UCSD-AML1 (cell line): ENCODE measurements at regions not wholly inside any gene's neighbourhood (a gene's known extent, or its start where the extent isn't known, plus 50 kb on each side); places are given as distances from the start of the nearest gene placed in this dataset.

Experiments used
- DNase-seq: peaks from one replicate; lab custom pipeline; 2025; ENCODE audit not compliant: unreplicated experiment; lab: John Stamatoyannopoulos, UW

DNA sequence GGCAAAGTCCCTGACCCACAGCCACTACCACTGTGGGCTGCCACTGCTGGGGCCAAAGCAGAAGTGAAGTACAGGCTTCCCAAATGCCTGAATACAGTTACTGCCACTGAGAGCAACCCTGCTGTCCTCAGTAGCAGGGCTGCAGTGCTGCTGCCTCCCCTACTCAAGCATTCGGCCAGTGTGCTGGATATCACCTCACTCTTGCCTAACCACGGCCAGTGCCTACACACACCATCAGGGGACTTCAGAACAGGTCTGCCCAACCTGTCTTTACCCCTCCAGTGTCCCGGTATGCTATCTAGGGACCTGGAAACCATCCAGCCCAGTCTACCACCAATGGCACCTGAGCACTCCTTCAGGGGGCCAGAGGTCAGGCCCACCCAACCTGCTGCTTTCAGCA lies 261.5 kb upstream of the COL8A1 start:
- no peak for DNase-seq

DNA sequence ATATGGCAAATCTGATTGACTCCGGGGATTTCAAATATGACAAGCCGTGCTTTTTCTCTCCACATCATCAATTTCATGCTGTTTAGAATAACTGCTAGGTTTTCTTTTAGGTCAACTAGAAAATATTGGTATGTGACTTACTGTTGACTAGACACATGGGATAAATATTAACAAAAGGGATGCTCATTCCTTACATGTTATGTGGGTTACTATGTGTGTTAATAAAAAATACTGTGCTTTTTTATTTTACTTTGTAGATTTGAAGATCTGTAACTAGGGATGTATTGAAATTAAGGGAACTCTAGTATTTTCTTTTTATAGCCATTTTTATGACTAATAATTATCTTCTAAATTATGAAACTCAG lies 264.6 kb upstream of the COL8A1 start:
- no peak for DNase-seq

DNA sequence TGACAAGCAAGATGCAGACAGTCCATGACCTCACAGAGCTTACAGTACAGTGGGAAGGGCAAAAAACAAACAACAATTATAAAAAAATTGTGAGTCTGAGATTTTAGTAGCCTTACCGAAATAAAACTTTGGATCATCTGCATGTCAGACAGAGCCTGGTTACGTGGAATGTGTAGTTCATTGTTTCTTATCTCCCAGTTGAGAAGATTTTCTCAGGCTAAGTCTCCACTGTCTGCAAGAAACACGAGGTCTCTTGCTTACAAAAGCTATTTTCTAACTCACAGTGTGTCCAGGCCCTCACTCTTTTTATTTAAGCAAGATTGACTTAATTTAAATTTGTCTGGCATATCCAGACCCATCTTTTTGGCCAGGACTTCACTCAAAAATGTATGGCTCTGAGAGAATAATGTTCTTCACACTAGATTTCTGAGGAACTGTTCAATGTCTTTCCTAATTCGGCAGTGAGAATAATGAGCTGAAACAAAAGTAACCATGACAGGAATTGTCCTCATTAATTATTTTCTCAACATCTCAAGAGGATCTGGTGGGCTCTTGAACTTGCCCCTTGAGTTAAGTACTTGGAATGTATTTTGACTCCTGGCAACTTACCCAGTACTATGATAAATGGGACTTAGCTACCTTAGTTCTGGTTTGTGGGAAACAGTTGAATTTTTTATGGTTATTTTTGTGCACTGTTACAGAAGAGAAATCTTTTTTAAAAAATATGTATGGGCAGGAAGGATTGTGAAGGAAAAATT lies 265.1 kb upstream of the COL8A1 start:
- no peak for DNase-seq

DNA sequence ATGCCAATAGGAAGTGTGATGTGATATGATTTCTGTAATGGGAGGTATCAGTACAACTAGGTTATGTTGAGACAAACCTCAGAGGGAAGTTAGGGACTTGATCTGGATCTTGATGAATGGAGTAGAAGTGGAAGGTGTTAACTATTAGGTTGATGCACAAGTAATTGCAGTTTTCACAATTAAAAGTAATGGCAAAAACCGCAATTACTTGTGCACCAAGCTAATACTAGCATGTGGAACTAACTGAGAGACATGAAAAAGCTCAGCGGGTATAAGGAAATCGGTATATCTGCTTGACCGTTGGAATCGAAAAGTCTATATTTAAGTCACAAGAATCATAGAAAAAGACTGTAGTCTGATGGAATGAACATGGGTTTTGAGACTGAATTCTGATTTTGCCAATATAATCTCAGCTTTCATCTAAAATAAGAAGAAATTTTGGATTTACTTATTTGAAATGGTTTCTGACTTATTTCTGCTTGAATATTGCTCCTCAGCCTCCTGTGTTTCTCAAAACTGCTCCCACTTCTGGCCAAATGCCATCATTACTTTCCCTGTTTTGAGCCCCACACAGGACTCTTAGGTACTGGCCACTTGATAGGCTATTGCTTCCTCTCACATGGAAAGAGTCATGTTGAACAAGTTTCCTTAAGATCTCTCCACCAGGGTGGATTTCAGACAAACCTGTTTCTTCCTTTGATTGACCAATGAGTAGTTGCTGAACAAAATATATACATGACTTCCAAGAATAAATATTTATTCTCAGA lies 271.5 kb upstream of the COL8A1 start:
- no peak for DNase-seq

DNA sequence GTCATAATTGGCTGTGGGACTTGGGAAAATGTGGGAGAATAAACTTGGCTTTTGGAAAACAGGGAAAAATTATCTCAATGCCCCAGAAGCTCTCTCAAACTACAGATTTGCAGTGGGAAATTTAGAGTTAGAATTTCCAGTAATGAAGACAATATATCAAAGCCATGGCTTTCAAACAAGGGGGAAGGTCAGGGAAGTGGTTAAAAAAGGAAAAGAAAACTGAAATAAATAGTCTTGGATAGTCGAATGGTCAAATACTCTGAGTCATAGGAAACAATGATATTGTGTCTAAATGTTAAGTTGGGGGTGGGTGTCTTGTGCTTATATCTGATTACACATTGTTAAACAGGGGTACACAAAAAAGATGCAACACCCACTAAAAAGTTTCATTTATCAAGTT lies 272.4 kb upstream of the COL8A1 start:
- DNase-seq = no peak

DNA sequence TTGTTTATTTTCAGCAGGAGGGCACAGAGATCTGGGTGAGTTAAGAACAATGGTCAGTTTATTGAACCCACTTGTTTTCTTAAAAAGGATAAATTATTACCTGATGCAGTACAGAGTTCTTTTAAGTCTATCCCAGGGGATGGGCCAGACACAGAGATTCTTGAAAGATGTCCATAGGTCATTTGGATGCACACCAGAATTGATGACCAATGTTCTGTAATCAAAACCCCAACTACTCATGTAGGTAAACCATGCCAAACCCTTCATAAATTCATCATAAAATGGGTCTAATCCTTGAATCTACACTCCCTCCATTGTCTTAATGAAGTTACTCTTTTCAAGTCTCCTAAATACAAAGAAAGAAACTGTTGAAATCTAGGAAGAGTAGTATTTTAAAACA lies 273.0 kb upstream of the COL8A1 start:
- DNase-seq = no peak

DNA sequence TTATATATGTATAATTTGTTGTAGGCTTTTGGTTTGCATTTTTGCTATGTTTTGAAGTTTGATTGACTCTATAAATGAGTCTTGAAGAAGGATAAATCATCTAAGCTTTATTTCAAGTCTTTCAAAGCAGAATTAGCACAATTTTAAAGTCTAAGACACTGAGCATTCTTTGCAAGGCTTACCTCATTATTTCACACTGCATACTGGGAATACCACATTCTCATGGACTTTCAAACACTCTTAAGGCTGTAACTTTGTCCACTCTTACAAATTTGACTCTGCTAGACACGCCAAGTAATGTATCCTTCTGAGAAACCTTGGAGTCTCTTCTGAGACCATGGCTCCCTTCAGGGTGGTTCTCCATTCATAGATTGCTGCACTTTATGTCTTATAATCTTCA lies 281.3 kb upstream of the COL8A1 start:
- DNase-seq = no peak

DNA sequence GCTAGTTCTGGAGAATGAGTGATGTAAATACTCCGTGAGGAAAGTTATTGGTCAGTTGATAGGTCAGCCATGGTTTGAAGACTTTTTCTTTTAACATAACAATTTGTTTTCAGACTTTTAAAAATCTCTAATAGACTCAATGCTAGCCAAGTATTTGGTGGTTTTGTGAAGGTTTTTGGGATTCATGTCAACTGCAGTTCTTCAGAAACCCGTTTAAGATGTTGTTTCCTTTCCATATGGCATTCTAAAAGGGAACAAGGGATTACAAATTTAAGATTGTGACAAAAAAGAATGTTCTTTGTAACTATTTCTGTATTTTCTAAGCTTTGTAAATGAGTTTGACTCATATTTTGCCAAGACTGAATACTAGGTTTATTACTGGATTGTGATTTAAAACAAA lies 281.7 kb upstream of the COL8A1 start:
- no peak for DNase-seq

DNA sequence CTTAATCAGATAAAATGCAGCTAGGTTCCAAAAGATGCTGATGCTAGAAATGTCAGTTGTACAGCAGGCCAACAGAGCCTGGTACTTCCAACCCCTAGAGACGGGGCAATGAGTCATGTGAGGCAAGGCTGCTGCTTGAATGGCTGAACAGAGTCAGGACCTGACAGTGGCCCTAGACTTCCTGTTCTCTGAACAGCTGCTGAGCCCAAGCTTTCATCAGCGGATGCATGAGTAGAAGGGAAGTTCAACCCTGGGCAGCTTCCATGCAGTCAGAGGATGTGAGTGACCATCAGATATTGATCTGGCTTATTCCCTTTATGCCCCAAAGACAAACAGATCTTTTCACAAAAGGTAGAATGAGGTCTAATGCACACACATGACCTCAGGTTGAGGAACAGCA lies 282.9 kb upstream of the COL8A1 start:
- DNase-seq = peak; percentile 7

DNA sequence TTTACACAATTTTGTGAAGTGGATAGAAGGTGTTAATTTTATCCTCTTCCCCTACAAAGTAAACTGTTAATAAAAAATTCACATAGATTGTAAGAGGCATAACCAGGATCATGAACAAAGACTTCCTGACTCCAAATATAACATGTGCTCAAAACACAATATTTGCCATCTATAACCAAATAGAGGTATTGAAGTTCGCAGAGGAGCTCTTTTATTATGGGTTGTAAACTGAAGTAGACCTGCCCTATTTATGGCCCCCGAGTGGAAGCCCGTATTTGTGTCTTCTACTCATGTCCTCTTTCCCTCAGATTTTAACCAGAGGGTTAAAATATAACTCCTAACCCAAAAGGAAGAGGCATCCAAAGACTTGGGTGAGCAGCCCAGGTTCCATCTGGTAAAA lies 285.6 kb upstream of the COL8A1 start:
- no peak for DNase-seq

DNA sequence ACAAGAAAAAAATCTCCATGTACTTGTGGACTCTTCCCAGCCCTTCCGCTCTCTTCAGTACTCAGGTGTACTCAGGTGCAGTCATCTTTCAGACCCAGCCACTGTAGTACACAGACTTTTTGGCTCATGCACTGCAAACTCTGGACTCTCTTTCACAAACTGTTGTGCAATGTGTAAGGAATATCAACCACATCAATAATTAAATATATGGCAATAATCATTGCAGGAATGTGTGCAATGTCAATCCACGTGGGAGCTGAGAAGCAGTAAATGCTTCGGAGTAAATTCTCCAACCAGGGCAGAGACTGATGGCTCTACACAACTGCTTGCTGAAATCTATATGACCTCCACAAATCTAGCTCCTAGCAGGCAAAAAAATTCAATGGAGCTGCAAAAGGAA lies 287.3 kb upstream of the COL8A1 start:
- DNase-seq = no peak

DNA sequence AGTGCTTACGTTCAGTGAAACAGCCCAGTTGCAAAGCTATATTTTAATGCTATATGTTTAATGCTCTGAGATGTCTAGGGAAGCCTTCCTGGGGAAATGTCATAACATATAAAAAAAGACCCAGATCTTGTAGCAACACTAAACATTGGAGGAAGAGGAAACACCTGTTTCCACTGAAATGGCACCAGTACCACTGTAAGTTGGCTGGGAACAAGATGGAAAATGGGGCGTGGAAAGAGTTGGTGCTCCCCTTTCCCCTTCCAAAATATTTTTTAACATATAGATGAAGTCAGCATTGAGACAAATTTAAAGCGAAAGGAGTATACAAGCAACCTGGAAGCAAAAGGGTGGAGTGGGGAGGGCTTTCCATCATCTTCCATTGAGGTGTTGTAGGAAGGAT lies 289.9 kb upstream of the COL8A1 start:
- no peak for DNase-seq

DNA sequence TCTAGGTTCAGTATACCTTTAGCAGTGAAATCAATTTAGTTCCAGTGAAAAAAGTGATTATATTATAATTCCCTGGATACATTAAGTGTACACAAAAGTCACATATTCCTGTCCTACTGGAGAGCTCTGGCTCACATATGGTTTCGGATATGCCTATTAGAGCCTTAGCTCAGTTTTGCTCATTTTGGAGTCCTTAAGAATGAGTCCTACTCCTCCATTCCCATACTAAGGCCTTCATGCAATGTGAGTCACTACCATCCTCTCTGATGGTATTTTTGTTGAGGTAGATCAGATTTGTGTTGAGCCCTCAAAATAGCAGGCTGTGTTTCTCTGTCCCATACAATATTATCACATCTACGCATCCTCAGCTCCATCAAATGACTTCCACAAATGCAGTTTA lies 294.2 kb upstream of the COL8A1 start:
- no peak for DNase-seq

DNA sequence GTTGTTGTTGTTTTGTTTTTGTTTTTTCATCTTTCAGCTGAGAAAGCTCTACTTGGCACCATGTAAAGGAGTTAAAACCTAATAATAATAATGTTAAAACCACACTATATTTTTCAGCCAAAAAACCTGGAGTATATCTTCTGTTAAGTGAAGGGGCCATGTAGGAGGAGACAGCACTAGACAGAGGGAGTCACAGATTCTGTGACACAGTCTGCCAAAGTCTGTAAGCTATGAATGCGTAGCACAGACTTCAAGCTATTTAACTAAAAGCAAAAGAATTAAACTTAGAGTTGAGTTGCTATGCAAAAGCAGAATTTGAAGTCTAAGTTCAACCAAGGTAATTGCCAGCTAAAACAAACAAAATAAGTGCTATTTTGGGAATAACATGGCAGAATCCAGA lies 296.0 kb upstream of the COL8A1 start:
- DNase-seq = no peak

DNA sequence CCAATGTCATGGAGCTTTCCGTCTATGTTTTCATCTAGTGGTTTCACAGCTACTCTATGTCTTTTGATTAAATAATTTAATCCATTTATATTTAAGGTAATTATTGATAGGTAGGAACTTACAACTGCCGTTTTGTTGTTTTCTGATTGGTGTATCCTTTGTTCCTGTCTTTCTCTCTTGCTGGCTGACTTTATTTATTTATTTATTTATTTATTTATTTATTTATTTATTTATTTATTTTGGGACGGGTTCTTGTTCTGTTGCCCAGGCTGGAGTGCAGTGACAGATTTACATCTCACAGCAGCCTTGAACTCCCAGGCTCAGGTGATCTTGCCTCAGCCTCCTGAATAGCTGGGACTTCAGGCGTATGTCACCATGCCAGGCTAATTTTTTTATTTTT lies 299.2 kb upstream of the COL8A1 start:
- no peak for DNase-seq

DNA sequence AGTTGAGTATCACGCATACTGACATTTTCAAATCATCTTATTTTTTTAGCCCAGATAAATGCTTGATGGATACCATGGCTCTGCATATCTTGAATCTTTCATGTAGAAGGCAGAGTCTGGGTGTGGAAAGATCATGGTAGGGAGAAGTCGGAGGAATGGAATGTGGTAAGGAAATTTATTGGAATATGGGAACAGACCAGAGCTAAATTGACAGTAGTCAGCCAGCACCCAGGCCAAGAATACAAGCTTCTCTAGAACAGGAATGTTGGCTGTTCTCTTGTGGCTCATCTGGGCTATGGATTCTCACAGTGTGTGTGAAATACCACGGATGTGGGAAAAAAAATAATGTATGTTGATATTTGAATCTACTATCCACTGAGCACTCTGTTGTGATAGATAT lies 305.7 kb upstream of the COL8A1 start:
- DNase-seq = no peak

DNA sequence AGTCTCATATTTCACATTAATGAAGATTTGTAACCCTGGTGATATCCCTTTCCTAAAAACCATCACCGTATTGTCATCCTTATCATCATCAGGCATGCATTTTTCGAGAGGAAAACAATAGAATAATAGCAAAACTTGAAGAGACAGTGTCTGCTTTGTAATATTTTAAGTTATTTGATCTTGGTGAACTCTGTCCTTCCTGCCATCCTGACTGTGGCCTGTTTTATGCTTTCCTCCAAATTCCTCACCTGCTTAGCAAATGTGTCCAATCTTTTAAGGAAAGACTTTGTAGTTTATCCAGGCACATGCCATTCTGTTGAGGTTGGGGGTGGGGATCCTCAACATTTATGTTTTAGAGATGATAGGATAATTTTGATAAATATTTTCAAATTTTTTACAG lies 306.1 kb upstream of the COL8A1 start:
- no peak for DNase-seq

DNA sequence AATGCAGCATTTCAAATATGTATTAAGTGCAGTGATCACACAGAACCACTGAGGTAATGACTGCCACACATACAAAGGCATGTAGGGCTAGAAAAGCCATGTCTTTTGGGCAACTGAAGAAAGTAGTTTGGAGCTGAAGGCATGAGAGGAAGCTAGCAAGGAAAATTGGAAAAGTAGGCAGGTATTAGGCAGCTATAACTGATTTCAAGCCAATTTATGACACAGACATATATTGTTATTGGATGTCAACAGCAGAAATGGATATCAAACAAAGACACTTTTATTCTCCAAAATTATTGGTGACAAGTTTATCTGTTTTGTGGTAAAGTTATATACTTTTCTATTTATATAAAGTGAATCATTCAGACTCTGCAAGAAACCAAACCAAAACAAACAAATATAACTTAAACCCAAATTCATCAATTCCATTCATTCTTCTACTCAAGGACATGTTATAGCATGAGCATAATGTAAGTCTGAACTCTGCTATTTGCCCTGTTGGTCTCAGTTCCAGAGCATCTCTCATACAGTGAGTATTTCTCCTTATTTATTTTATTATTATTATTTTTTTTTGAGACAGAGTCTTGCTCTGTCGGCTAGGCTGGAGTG lies 307.4 kb upstream of the COL8A1 start:
- DNase-seq = no peak

DNA sequence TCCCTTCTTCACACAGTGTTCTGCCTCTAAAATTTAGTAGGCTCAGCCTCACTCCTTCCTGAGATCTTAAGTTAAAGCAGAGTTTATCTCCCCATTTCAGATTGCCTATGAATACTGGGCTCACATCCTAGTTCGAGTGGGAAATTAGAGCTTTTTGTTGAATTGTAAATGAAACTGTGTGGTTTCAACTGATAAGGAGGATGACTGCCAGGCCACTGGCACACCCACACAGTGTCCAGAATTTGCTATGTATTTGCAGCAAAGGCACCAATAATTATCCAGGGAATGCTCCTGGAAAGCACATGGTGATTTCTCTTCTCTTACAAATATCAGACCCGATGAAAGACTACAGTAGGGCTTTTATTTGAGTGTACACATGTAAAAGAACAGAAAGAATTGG lies 308.1 kb upstream of the COL8A1 start:
- DNase-seq = no peak

DNA sequence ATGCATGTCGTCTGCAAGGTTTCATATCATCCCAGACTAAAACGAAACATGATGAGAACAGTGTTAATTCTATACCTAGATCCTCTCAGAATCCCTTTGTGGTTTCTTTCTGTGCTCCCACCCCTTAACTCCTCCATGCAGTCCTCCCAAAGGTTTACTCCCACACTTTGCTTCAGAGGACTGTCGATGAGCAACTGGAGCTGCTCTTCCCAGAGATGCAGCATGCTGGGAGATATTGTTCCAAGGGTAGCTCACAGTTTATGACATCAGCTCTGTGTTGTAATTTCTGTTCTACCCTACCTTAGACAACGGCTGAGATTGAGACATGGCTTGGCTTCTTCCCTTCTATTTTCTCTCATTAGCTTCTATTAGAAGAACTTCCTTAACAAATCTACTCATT lies 313.0 kb upstream of the COL8A1 start:
- no peak for DNase-seq

DNA sequence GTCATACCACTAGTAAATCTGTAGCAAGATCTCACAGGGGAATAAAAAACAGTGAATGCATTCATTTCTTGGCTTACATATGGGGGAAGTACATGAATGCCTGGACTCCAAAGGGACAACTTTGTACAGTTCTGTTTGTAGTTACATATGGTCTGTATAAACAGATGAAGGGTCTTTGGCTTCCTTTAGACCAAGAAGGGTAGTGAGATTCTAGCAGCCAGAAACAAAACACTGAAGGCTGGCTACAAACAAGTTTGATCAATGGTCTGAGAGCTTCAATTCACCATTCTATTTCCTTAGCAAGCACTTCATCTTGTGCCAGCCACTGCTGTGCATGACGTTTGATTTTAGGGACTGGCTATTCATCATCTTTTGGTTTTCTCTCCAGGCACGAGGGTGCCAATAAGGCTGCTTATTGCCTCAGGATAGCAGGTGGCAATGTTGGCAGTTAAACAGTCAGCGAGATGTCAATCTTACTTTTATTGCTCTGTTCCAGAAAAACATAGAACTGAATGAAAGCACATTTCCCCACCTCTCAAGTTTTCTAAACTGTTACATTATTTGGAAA lies 313.7 kb upstream of the COL8A1 start:
- DNase-seq = no peak

DNA sequence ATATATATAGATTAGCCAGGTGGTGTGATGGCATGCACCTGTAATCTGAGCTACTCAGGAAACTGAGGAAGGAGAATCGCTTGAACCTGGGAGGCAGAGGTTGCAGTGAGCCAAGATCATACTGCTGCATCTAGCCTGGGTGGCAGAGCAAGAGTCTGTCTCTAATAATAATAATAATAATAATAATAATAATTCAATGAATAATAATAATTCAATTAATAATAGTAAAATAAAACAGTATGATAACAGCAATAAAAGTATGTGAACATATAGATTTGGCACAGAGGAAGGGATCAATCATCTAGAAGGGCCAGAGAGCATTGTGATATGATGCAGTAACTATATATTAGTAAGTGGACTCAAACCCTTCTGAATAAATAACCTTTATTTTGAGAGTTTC lies 314.5 kb upstream of the COL8A1 start:
- DNase-seq = no peak
